T-cell (primary cell): ENCODE measurements at regions not wholly inside any gene's neighbourhood (a gene's known extent, or its start where the extent isn't known, plus 50 kb on each side); places are given as distances from the start of the nearest gene placed in this dataset.

ENCODE experiments used
- ATAC-seq, 4 experiments: fragments of 200-7000 bp in 3 of 4; fragments of 150-1000 bp in 1 of 4; cut with Tn5 transposase; replicated peaks in 1 of 4; 1 replicate in 3 of 4; 2 replicates in 1 of 4; pipeline ENCODE4 v1.10.0; 2021; ENCODE audit warnings: moderate library complexity in 3 of 4, mild to moderate bottlenecking in 2 of 4, moderate number of reproducible peaks in 1 of 4
- CTCF ChIA-PET, 2 donors: fragments of 300-600 bp; sonication (Branson Sonifier 250); formaldehyde crosslinking; loops; one replicate each; lab custom pipeline; 2022; ENCODE audit warnings: antibody characterized with exemption in 2 of 2; lab: Charles Lee
- POLR2A ChIA-PET, 2 donors: fragments of 300-600 bp; sonication (Branson Sonifier 250); formaldehyde crosslinking; loops; one replicate each; lab custom pipeline; 2022; ENCODE audit warnings: antibody characterized with exemption in 2 of 2; lab: Charles Lee
- DNase-seq, 35 experiments: peaks; one replicate each; pipeline versions ENCODE4 v3.0.0 to v3.0.0-alpha.2; 2013 to 2023
- H3K27ac ChIP-seq: one replicate; pipeline ENCODE4 v1.5.1; 2013; ENCODE audit warnings: low read length
- H3K27me3 ChIP-seq, 2 experiments: replicated peaks in 1 of 2; 1 replicate in 1 of 2; 2 replicates in 1 of 2; pipeline versions ENCODE4 v1.6.1 to v1.7.0; 2013; ENCODE audit warnings: low read length in 1 of 2, mixed read lengths in 1 of 2; ENCODE audit not compliant: control insufficient read depth in 2 of 2, insufficient read depth in 2 of 2; ENCODE audit errors: extremely low read depth in 1 of 2
- H3K36me3 ChIP-seq, 2 donors: 1 replicate in 1 of 2; 2 replicates in 1 of 2; pipeline versions ENCODE4 v1.6.1 to v1.7.0; 2013; ENCODE audit warnings: low read length in 1 of 2; ENCODE audit not compliant: control insufficient read depth in 2 of 2, insufficient read depth in 1 of 2; ENCODE audit errors: extremely low read depth in 1 of 2
- H3K4me1 ChIP-seq, 2 experiments: 1 replicate in 1 of 2; 2 replicates in 1 of 2; pipeline versions ENCODE4 v1.6.1 to v1.7.0; 2013; ENCODE audit warnings: low read length in 2 of 2, mixed read lengths in 1 of 2; ENCODE audit not compliant: insufficient read depth in 2 of 2, control insufficient read depth in 1 of 2; ENCODE audit errors: extremely low read depth in 1 of 2
- H3K4me3 ChIP-seq, 2 donors: 1 replicate in 1 of 2; 2 replicates in 1 of 2; pipeline versions ENCODE4 v1.5.1 to v1.7.0; 2013; ENCODE audit warnings: mild to moderate bottlenecking in 2 of 2, low read length in 1 of 2, moderate library complexity in 1 of 2; ENCODE audit not compliant: control insufficient read depth in 1 of 2; ENCODE audit errors: extremely low read depth in 1 of 2
- H3K9me3 ChIP-seq: 2 replicates; pipeline ENCODE4 v1.7.0; 2013
- H3K27ac Mint-ChIP-seq, 2 donors: one replicate each; pipeline ENCODE4 v1.8.0; 2020 to 2021; ENCODE audit warnings: mild to moderate bottlenecking in 2 of 2, mixed read lengths in 2 of 2
- H3K27me3 Mint-ChIP-seq, 2 donors: one replicate each; pipeline ENCODE4 v1.8.0; 2021 to 2022; ENCODE audit warnings: mixed read lengths in 2 of 2
- H3K36me3 Mint-ChIP-seq: one replicate; pipeline ENCODE4 v1.8.0; 2021; ENCODE audit warnings: mixed read lengths
- H3K4me1 Mint-ChIP-seq, 3 donors: one replicate each; pipeline ENCODE4 v1.8.0; 2020 to 2022; ENCODE audit warnings: mixed read lengths in 3 of 3, mild to moderate bottlenecking in 1 of 3
- H3K4me3 Mint-ChIP-seq, 3 donors: one replicate each; pipeline ENCODE4 v1.8.0; 2020 to 2022; ENCODE audit warnings: mild to moderate bottlenecking in 3 of 3, mixed read lengths in 3 of 3, moderate library complexity in 3 of 3
- H3K9me3 Mint-ChIP-seq, 3 donors: one replicate each; pipeline ENCODE4 v1.8.0; 2020 to 2022; ENCODE audit warnings: mixed read lengths in 3 of 3
- WGBS: methylation state at CpG from one replicate; pipeline ENCODE4 v1.1.5; 2013; ENCODE audit warnings: missing lambda C conversion rate; ENCODE audit not compliant: insufficient coverage; 5-methylcytosine and 5-hydroxymethylcytosine counted together

DNA sequence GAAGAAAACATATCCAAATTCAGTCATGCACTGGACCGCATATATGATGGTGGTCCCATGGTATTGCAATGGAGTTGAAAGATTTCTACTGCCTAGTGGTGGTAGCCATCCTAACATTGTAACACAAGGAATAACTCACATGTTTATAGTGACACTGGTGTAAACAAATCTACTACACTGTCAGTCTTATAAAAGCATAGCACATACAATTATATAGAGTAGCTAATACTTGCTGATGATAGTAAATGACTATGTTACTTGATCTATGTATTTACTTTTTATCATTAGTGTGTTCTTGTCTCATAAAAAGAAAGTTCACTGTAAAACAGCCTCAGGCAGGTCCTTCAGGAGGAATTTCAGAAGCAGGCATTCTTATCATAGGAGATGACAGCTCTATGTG lies 96.0 kb upstream of the CDIN1 start:
- CTCF ChIA-PET, result no interaction called here
- no CpG with 5 or more reads among the region's 1 CpG for WGBS
- H3K9me3 Mint-ChIP-seq, result no peaks in the 10 kb centered on the region

DNA sequence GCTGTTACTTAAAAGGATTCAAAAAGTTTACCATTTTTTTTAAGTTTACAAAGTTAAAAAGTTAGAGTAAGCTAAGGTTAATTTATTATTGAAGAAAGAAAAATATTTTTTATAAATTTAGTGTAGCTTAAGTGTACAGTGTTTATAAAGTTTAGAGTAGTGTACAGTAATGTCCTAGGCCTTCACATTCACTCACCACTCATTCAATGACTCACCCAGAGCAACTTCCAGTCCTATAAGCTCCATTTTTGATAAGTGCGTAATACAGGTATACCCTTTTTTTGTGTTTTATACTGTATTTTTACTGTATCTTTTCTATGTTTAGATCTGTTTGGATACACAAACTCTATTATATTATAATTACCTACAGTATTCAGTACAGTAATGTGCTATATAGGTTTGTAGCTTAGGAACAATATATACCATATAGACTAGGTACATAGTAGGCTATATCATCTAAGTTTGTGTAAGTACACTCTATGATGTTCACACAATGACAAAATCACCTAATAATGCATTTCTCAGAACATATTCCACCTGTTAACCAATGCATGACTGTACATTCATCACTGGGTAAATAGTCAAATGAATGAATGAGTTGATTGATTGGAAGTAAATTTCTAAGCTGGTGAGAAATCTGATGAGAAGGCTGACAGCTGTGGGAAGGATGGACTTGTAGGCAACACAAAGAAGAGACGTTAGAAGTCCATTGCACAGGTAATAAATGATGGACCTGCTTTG lies 95.2 kb upstream of the CDIN1 start:
- no peaks in the 10 kb centered on the region for H3K9me3 Mint-ChIP-seq
- Histone ChIP-seq H3K9me3 (no peaks in the 10 kb centered on the region), H3K36me3 (no peaks in the 10 kb centered on the region), H3K4me3 (no peak overlapping the region), H3K4me1 (no peaks in the 10 kb centered on the region), H3K27ac (no peak overlapping the region), H3K27me3 (no peaks in the 10 kb centered on the region)
- ChIA-PET CTCF (interaction anchor here in 1 of 2 donors (0.6 kb wide), 1 partner anchor 59 kb away, joined by 3 read pairs; no protein-coding TSS in a partner anchor), POLR2A (interaction anchor here in 1 of 2 donors (0.6 kb wide), 1 partner anchor 331 kb away, joined by 3 read pairs; no protein-coding TSS in a partner anchor)
- H3K27ac Mint-ChIP-seq, result no peak overlapping the region
- no peaks in the 10 kb centered on the region for H3K4me1 Mint-ChIP-seq
- no peak for ATAC-seq
- peaks cover 3 to 4% of the 10 kb centered on the region in 2 donors for H3K27me3 Mint-ChIP-seq
- H3K4me3 Mint-ChIP-seq, result no peak overlapping the region
- no CpG with 5 or more reads among the region's 2 CpGs for WGBS
- H3K36me3 Mint-ChIP-seq, result no peaks in the 10 kb centered on the region
- DNase-seq, result no peak

More for the DNA sequence above, 96.0 kb upstream of the CDIN1 start:
- H3K36me3 Mint-ChIP-seq, result no peaks in the 10 kb centered on the region
- POLR2A ChIA-PET, result no interaction called here
- H3K36me3 ChIP-seq, result no peaks in the 10 kb centered on the region
- ATAC-seq (no peak), DNase-seq (no peak)
- no peak overlapping the region for H3K4me3 ChIP-seq
- no peaks in the 10 kb centered on the region for H3K4me1 Mint-ChIP-seq
- H3K4me1 ChIP-seq, result no peaks in the 10 kb centered on the region
- no peaks in the 10 kb centered on the region for H3K9me3 ChIP-seq
- no peaks in the 10 kb centered on the region for H3K27me3 ChIP-seq
- no peak overlapping the region for H3K27ac Mint-ChIP-seq
- no peak overlapping the region for H3K27ac ChIP-seq
- H3K27me3 Mint-ChIP-seq, result peaks cover 3 to 4% of the 10 kb centered on the region in 2 donors
- H3K4me3 Mint-ChIP-seq, result no peak overlapping the region

DNA sequence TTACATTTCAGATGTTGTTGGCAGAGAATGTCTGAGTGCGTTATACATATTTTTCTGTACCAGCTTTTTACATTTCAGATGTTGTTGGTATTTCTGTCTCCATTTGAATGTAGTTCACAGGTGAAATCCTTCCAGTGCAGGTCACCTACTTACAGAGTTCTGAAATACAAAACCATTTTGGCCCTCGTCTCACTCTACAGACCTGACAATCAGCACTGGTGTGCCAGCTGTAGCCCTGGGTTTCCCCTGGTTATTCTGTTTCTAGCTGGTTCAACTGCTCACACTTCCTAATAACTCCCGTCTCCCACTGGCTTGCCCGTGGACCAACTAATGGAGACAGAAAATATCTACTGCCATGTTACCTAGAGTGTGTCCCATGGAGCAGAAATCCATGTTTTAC lies 87.5 kb upstream of the CDIN1 start:
- no peak overlapping the region for H3K27ac ChIP-seq
- no peaks in the 10 kb centered on the region for H3K4me1 ChIP-seq
- CTCF ChIA-PET, result no interaction called here
- DNase-seq (no peak), ATAC-seq (no peak)
- Mint-ChIP-seq H3K4me1 (no peaks in the 10 kb centered on the region), H3K4me3 (no peak overlapping the region), H3K27me3 (peaks cover 5 to 9% of the 10 kb centered on the region in 2 donors), H3K9me3 (no peaks in the 10 kb centered on the region), H3K27ac (no peak overlapping the region), H3K36me3 (no peaks in the 10 kb centered on the region)
- H3K36me3 ChIP-seq, result no peaks in the 10 kb centered on the region
- POLR2A ChIA-PET, result no interaction called here
- no peak overlapping the region for H3K4me3 ChIP-seq
- H3K27me3 ChIP-seq, result no peaks in the 10 kb centered on the region
- WGBS, result 83% methylated on average over 1 of the region's 4 CpGs
- no peaks in the 10 kb centered on the region for H3K9me3 ChIP-seq

DNA sequence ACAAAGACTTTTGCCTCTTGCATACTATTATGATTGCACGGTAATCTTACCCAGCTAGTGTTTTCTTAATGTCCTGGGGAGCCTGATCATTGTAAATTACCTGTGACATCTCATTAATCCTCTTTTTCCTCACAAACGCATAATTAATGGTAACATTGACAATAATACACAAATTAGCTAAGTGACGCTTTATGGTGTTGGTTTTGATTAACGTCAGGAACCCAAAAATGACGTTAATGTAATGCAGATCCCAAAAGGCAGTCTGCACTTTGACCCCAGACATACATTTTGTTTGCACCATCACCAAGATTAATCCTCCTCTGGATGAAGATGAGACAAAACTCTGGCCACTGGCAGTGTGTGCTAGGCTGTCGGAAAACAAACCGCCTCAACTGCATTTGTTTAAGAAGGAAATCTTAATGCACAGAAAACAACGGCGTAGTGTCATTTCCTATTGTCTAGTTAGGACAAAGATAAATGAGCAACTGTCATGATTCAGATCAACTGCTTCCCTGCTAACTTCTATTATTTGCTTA lies 83.9 kb upstream of the CDIN1 start:
- ChIA-PET POLR2A (no interaction called here), CTCF (no interaction called here)
- no peak overlapping the region for H3K27ac ChIP-seq
- H3K36me3 ChIP-seq, result no peaks in the 10 kb centered on the region
- H3K4me1 Mint-ChIP-seq, result no peaks in the 10 kb centered on the region
- DNase-seq (no peak), ATAC-seq (no peak)
- H3K27me3 Mint-ChIP-seq, result peaks cover 5 to 6% of the 10 kb centered on the region in 2 donors
- no peak overlapping the region for H3K4me3 Mint-ChIP-seq
- no peak overlapping the region for H3K27ac Mint-ChIP-seq
- no peak overlapping the region for H3K4me3 ChIP-seq
- peaks cover 0 to 2% of the 10 kb centered on the region in 2 experiments for H3K27me3 ChIP-seq
- no peaks in the 10 kb centered on the region for H3K4me1 ChIP-seq
- no CpG with 5 or more reads among the region's 9 CpGs for WGBS
- no peaks in the 10 kb centered on the region for H3K9me3 Mint-ChIP-seq
- H3K36me3 Mint-ChIP-seq, result no peaks in the 10 kb centered on the region
- no peaks in the 10 kb centered on the region for H3K9me3 ChIP-seq

DNA sequence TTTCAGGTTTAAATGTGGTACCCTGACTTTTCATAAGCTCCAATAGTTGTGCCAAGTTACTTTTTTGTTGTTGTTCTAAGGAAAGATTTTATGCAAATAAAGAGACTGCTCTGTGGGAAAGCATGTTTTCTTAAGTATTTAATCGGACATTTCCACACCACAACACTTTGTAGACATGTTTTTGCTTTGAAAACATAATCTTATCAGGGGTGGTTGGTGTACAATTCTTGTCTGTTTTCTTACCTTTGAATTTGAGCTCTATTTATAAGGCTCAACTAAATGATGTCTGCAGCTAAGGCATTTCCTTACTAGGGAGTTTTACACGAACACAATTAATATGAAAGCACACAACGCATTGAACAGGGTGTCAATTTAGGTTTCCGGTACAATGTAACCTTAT lies 81.5 kb upstream of the CDIN1 start:
- Histone ChIP-seq H3K4me3 (no peak overlapping the region), H3K27me3 (peaks cover 0 to 2% of the 10 kb centered on the region in 2 experiments), H3K4me1 (no peaks in the 10 kb centered on the region), H3K9me3 (no peaks in the 10 kb centered on the region), H3K36me3 (no peaks in the 10 kb centered on the region), H3K27ac (no peak overlapping the region)
- Mint-ChIP-seq H3K27me3 (peaks cover 6 to 10% of the 10 kb centered on the region in 2 donors), H3K4me3 (no peak overlapping the region), H3K9me3 (no peaks in the 10 kb centered on the region), H3K27ac (no peak overlapping the region), H3K4me1 (no peaks in the 10 kb centered on the region), H3K36me3 (no peaks in the 10 kb centered on the region)
- CTCF ChIA-PET, result interaction anchor here (0.5 to 0.6 kb wide), 2 partner anchors 26 to 147 kb away, joined by 3 read pairs; no protein-coding TSS in a partner anchor
- DNase-seq (no peak), ATAC-seq (no peak)
- POLR2A ChIA-PET, result interaction anchor here in 1 of 2 donors (0.7 kb wide), 1 partner anchor 691 kb away, joined by 3 read pairs; no protein-coding TSS in a partner anchor
- WGBS, result no CpG with 5 or more reads among the region's 4 CpGs

DNA sequence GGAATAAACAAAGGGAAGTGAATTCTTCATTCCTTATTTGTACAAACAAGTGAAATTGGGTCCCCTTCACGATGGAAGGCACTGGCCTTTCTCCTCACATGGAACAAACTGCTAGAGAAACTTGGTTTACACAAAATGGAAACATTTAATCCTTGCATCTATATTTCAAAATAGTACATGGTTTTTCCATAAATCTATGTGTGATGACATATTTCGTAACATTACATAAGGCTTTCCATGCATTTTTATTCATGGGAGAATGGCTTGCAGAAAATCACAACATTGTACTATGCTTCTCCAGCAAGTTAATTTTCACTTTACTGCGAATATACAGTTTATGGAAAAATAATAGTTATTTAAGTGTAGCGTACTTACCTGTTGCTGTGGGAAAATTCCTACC lies 81.0 kb upstream of the CDIN1 start:
- CTCF ChIA-PET, result no interaction called here
- no peak for DNase-seq
- Mint-ChIP-seq H3K4me3 (no peak overlapping the region), H3K27ac (no peak overlapping the region), H3K9me3 (no peaks in the 10 kb centered on the region), H3K27me3 (peaks cover 6 to 14% of the 10 kb centered on the region in 2 donors), H3K4me1 (no peaks in the 10 kb centered on the region), H3K36me3 (no peaks in the 10 kb centered on the region)
- POLR2A ChIA-PET, result no interaction called here
- no peak for ATAC-seq
- no peaks in the 10 kb centered on the region for H3K36me3 ChIP-seq
- H3K4me3 ChIP-seq, result no peak overlapping the region
- no peaks in the 10 kb centered on the region for H3K4me1 ChIP-seq
- peaks cover 0 to 2% of the 10 kb centered on the region in 2 experiments for H3K27me3 ChIP-seq
- no peak overlapping the region for H3K27ac ChIP-seq
- H3K9me3 ChIP-seq, result no peaks in the 10 kb centered on the region
- no CpG with 5 or more reads among the region's 4 CpGs for WGBS
